ENCODE measurements at regions not wholly inside any gene's neighbourhood (a gene's known extent, or its start where the extent isn't known, plus 50 kb on each side); places are given as distances from the start of the nearest gene placed in this dataset.

DNA sequence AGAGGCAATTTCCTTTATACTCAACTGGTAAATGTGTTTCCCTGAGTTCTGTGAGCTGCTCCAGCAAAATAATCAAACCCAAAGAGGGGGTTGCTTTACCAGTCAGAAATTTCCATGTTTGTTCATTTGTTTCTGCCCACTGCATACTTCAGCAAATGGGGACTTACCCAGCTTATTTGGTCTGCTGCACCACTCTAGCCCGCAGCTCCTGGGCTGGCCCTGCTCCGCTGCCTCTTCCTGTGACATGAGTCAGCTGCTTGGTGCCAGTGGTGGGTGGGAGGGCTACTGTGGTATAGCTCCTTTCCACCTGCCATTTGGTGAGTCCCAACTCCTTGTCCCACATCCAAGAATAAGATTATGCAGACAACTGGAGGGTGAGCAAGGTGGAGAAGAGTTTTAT is 644.2 kb downstream of the MCTP2 start:
- Histone ChIP-seq H3K4ac (replicated peaks; ENCODE audit: insufficient read length, low read depth, low read length) (no peak overlapping the region), H2BK120ac (replicated peaks; ENCODE audit: low read depth, low read length) (no peak overlapping the region), H3K79me2 (ENCODE audit: control insufficient read depth in 1 of 2, insufficient read depth in 2 of 2, low read length in 2 of 2) (no peaks in the 10 kb centered on the region), H3K9me3 (ENCODE audit: insufficient read depth in 2 of 2, low read depth in 1 of 2, low read length in 1 of 2) (peaks cover 4 to 11% of the 10 kb centered on the region in 2 experiments; a peak in 3 of 4 replicates), H3K36me3 (ENCODE audit: control insufficient read depth in 2 of 4, insufficient read depth in 4 of 4, low read length in 3 of 4) (no peaks in the 10 kb centered on the region), H4K20me1 (replicated peaks in 1 of 2; ENCODE audit: control insufficient read depth in 1 of 2, insufficient read depth in 2 of 2, low read length in 2 of 2) (no peaks in the 10 kb centered on the region), H3K79me1 (ENCODE audit: low read depth, low read length) (no peaks in the 10 kb centered on the region), H3K4me1 (replicated peaks in 1 of 4; ENCODE audit: control insufficient read depth in 3 of 4, insufficient read depth in 4 of 4, low read length in 3 of 4) (no peaks in the 10 kb centered on the region), H2BK5ac (ENCODE audit: low read depth, low read length) (no peak overlapping the region), H3K27me3 (replicated peaks in 1 of 4; ENCODE audit: control insufficient read depth in 3 of 4, extremely low read depth in 1 of 4, insufficient read depth in 3 of 4, low read length in 3 of 4) (no peaks in the 10 kb centered on the region), H3K23ac (ENCODE audit: insufficient read length) (no peak overlapping the region), H3K4me3 (ENCODE audit: extremely low read depth in 1 of 4, insufficient read depth in 2 of 4, low read depth in 3 of 4, low read length in 4 of 4) (no peak overlapping the region), H2BK15ac (ENCODE audit: low read length) (no peak overlapping the region), H2AFZ (ENCODE audit: low read length) (no peak overlapping the region), H4K5ac (ENCODE audit: insufficient read length, low read depth, low read length) (no peak overlapping the region), H2BK20ac (ENCODE audit: low read length) (no peak overlapping the region), H2BK12ac (ENCODE audit: low read depth, low read length) (no peak overlapping the region), H3K4me2 (ENCODE audit: insufficient read depth in 1 of 2, low read depth in 2 of 2, low read length in 2 of 2) (no peak overlapping the region), H3K14ac (ENCODE audit: insufficient read length) (no peak overlapping the region), H3K18ac (ENCODE audit: extremely low read depth, low read length) (no peak overlapping the region), H3K23me2 (ENCODE audit: low read depth, low read length) (no peaks in the 10 kb centered on the region; the same call in 1 of the 2 replicates), H3K56ac (replicated peaks; ENCODE audit: insufficient read length, low read depth, low read length) (no peak overlapping the region), H4K8ac (ENCODE audit: extremely low read depth, insufficient read depth, low read length) (peak overlapping the region; percentile 71; the same call in 1 of the 2 replicates), H2AK5ac (ENCODE audit: low read depth, low read length) (no peak overlapping the region), H4K91ac (replicated peaks; ENCODE audit: insufficient read length, low read length) (no peak overlapping the region), H3K27ac (ENCODE audit: low read depth, low read length) (no peak overlapping the region), H3K9ac (replicated peaks in 1 of 4; ENCODE audit: extremely low read depth in 1 of 4, low read depth in 3 of 4, low read length in 3 of 4) (no peak overlapping the region)
- DNase-seq (ENCODE audit: low read depth in 1 of 2, low spot score in 2 of 2) (no peak), FAIRE-seq (no peak)
- POLR2A ChIA-PET (ENCODE audit: partially characterized antibody): no interaction called here
- CTCF ChIA-PET (ENCODE audit: partially characterized antibody): interaction anchor here (0.6 kb wide), 1 partner anchor 59 kb away, joined by 3 read pairs; no protein-coding TSS in a partner anchor
- WGBS, 2 experiments (ENCODE audit: extremely low coverage in 1 of 2, insufficient coverage in 1 of 2, insufficient read length in 1 of 2, insufficient replicate concordance in 2 of 2, low coverage in 1 of 2, low lambda C conversion rate in 2 of 2, missing lambda C conversion rate in 1 of 2): 79% methylated on average over 2 of the region's 2 CpGs; no CpG with 5 or more reads in 1 of the 2 experiments
- TF ChIP-seq FOSL1 (IDR thresholded peaks at IDR 0.05; ENCODE audit: insufficient read depth, low read depth, low read length): no peak
- TF ChIP-seq RAD21 (IDR thresholded peaks at IDR 0.05 in 1 of 2, conservative IDR thresholded peaks at IDR 0.05 in 1 of 2; ENCODE audit: low read depth in 2 of 2, low read length in 2 of 2): no peak
- no peak for TF ChIP-seq ZNF274 (IDR thresholded peaks at IDR 0.05; ENCODE audit: borderline replicate concordance, extremely low read depth, low read length)
- TF ChIP-seq TEAD4 (IDR thresholded peaks at IDR 0.05; ENCODE audit: low read depth, low read length): no peak
- TF ChIP-seq RFX5 (IDR thresholded peaks at IDR 0.05; ENCODE audit: borderline replicate concordance, low read depth, low read length): no peak
- no peak for TF ChIP-seq ASH2L (IDR thresholded peaks at IDR 0.05; ENCODE audit: low read length)
- no peak for TF ChIP-seq JUN (IDR thresholded peaks at IDR 0.05; ENCODE audit: low read depth, low read length)

Data from H1 (cell line).